ENCODE measurements at regions not wholly inside any gene's neighbourhood (a gene's known extent, or its start where the extent isn't known, plus 50 kb on each side); places are given as distances from the start of the nearest gene placed in this dataset.

DNA sequence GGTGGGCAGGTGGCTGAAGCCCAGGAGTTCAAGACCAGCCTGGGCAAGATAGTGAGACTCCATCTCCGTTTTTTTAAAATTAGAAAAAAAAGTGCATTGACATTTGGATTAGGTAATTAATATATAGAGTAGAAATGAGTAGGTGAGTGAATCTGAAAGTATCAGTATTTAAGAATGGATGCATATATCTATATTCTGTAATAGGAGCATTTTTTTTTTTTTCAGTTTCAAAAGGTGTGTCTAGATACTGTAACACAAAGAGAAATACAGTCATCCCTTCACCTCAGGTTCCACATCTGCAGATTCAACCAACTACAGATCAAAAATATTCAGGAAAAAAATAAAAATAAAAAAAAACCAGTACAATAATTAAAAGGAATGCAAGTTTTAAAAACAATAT is 50.8 kb downstream of the RBM27 start:
- in situ Hi-C loops (cut with MboI; ENCODE audit: low sequenced_read_pairs) = no loop called here

DNA sequence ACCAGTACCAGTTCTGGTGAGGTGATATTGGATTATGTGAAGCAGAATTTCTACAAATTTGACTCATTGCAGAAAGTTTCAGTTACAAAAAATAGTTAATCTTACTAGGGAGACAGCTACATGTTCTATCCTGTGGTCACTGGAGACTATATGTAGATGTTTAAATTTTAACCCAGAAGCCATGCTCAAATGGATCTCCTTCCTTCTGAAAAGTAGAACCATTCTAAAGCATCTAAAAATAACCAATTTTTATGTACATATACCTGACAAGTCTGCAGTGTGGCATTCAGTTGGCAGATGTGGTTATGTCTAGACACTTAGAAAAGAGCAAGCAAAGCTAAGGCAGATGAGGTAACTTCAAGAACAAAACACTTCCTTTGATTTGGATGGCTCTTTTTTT is 65.5 kb upstream of the POU4F3 start:
- H3K9me3 ChIP-seq = no peaks in the 10 kb centered on the region
- peaks cover 56% of the 10 kb centered on the region for H3K36me3 ChIP-seq (replicated peaks)
- no peak overlapping the region for H3K4me3 ChIP-seq
- no peaks in the 10 kb centered on the region for H3K27me3 ChIP-seq (ENCODE audit: low read depth)
- in situ Hi-C loops (cut with MboI; ENCODE audit: low sequenced_read_pairs) = no loop called here
- no peak for DNase-seq (ENCODE audit: low spot score in 2 of 2)
- H3K4me1 ChIP-seq = no peaks in the 10 kb centered on the region

More for the DNA sequence above, 50.8 kb downstream of the RBM27 start:
- H3K4me1 ChIP-seq = no peaks in the 10 kb centered on the region
- no peak for DNase-seq (ENCODE audit: low spot score in 2 of 2)
- no peak overlapping the region for H3K4me3 ChIP-seq
- no peaks in the 10 kb centered on the region for H3K27me3 ChIP-seq (ENCODE audit: low read depth)
- peaks cover 33% of the 10 kb centered on the region for H3K36me3 ChIP-seq (replicated peaks)
- no peaks in the 10 kb centered on the region for H3K9me3 ChIP-seq

DNA sequence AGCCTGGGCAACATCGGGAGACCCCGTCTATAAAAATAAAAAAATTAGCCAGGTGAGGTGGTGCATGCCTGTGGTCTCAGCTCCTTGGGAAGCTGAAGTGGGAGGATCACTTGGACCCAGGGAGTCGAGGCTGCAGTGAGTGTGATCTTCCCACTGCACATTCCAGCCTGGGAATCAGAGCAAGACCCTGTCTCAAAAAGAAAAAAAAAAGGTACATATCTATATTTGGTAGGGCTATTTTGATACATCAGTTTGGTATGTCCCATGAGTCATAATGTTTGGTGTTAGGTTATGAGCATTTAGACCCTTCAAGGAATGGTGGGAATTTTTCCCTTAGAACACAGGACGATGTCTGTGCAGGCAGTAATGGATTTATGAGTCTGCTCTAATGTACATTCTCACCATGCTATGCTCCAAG is 55.3 kb upstream of the POU4F3 start:
- Histone ChIP-seq H3K4me3 (no peak overlapping the region), H3K36me3 (replicated peaks) (peaks cover 32% of the 10 kb centered on the region), H3K27me3 (ENCODE audit: low read depth) (no peaks in the 10 kb centered on the region), H3K4me1 (no peaks in the 10 kb centered on the region), H3K9me3 (no peaks in the 10 kb centered on the region)
- in situ Hi-C loops (cut with MboI; ENCODE audit: low sequenced_read_pairs) = no loop called here
- no peak for DNase-seq (ENCODE audit: low spot score in 2 of 2)

DNA sequence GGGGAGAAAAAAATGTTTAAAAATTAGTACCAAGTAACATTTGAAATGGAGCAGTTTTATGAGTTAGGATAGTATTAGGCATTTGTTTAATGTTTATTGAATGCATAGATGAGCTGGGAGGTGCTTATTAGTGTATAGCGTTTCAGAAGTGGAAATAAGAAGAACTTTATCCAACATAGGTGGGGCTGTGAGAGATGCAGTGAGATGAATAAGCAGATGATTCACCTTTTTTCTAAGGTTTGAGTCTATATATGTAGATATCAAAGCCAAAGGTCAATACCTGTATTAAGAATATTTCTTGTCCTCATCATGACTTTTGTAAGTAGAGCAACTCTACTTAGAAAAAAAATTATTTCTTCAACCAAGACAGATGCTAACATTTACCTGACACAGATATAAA is 54.6 kb upstream of the POU4F3 start:
- in situ Hi-C loops (cut with MboI; ENCODE audit: low sequenced_read_pairs) = no loop called here
- Histone ChIP-seq H3K4me1 (no peaks in the 10 kb centered on the region), H3K9me3 (no peaks in the 10 kb centered on the region), H3K36me3 (replicated peaks) (peaks cover 32% of the 10 kb centered on the region), H3K27me3 (ENCODE audit: low read depth) (no peaks in the 10 kb centered on the region), H3K4me3 (no peak overlapping the region)
- no peak for DNase-seq (ENCODE audit: low spot score in 2 of 2)

Data from HAP-1 (cell line).